HCT116 (cell line): ENCODE measurements at regions not wholly inside any gene's neighbourhood (a gene's known extent, or its start where the extent isn't known, plus 50 kb on each side); places are given as distances from the start of the nearest gene placed in this dataset.

ENCODE experiments used
- ATAC-seq: fragments of 200-7000 bp; cut with Tn5 transposase; 2 replicates; pipeline ENCODE4 v1.9.1; 2020; ENCODE audit warnings: mild to moderate bottlenecking, moderate library complexity
- BruUV-seq: library from RNA; stranded (reverse); fragments of 400-500 nt; replicated peaks from 2 replicates; lab custom pipeline; 2021; lab: Mats Ljungman, UMichigan
- CTCF ChIA-PET: fragments of 300-600 bp; sonication (Branson Sonifier 250); formaldehyde crosslinking; loops from one replicate; lab custom pipeline; 2021; ENCODE audit warnings: antibody characterized with exemption; lab: Charles Lee
- POLR2A ChIA-PET: fragments of 300-600, 350-600 bp; sonication (Branson Sonifier 250); formaldehyde crosslinking; loops from one replicate; lab custom pipeline; 2021; ENCODE audit warnings: antibody characterized with exemption; lab: Charles Lee
- RAD21 ChIA-PET, 2 experiments: fragments of 300-600 bp; sonication (Branson Sonifier 250); formaldehyde crosslinking; loops; one replicate each; lab custom pipeline; 2023; ENCODE audit warnings: low total read pairs in 2 of 2; ENCODE audit not compliant: uncharacterized antibody in 2 of 2, unreplicated experiment in 2 of 2, low non-redundant PET in 1 of 2; lab: Charles Lee
- DNase-seq: peaks from one replicate; pipeline ENCODE4 v3.0.0-alpha.2; 2010; ENCODE audit warnings: low read depth, low spot score
- H2AFZ ChIP-seq: fragments of 200-600 bp; shearing (Covaris generic), sonication (generic); 2 replicates; pipeline ENCODE4 v1.6.1; 2017; ENCODE audit warnings: low read depth, mixed run types, mixed read lengths, antibody characterized with exemption, low read length; ENCODE audit not compliant: poor library complexity, severe bottlenecking
- H3K27ac ChIP-seq: 2 replicates; pipeline ENCODE4 v1.5.1; 2012; ENCODE audit warnings: low read depth, low read length
- H3K27me3 ChIP-seq: fragments of 200-600 bp; sonication (generic); 2 replicates; pipeline ENCODE4 v1.6.1; 2016; ENCODE audit warnings: mixed run types, low read length, mixed read lengths; ENCODE audit not compliant: insufficient read depth
- H3K36me3 ChIP-seq, 2 experiments: fragments of 200-500 bp in 1 of 2; fragments of 200-600 bp in 1 of 2; sonication (Bioruptor generic) in 1 of 2; sonication (generic) in 1 of 2; 2 replicates each; pipeline versions ENCODE4 v1.5.1 to v1.6.1; 2014 to 2016; ENCODE audit warnings: low read length in 2 of 2, inconsistent platforms in 1 of 2, mixed read lengths in 1 of 2, mixed run types in 1 of 2; ENCODE audit not compliant: insufficient read depth in 2 of 2, control insufficient read depth in 1 of 2
- H3K4me1 ChIP-seq, 2 experiments: fragments of 200-600 bp in 1 of 2; sonication (generic) in 1 of 2; 2 replicates each; pipeline versions ENCODE4 v1.5.1 to v1.6.1; 2012 to 2017; ENCODE audit warnings: low read length in 2 of 2, inconsistent platforms in 1 of 2, mild to moderate bottlenecking in 1 of 2, mixed read lengths in 1 of 2, mixed run types in 1 of 2, moderate library complexity in 1 of 2; ENCODE audit not compliant: insufficient read depth in 2 of 2, control insufficient read depth in 1 of 2
- H3K4me2 ChIP-seq: fragments of 200-600 bp; sonication (generic); 2 replicates; pipeline ENCODE4 v1.6.1; 2017; ENCODE audit warnings: mixed run types, low read length, mixed read lengths
- H3K4me3 ChIP-seq, 2 experiments: fragments of 200-600 bp in 1 of 2; sonication (generic) in 1 of 2; replicated peaks in 1 of 2; 2 replicates each; pipeline ENCODE4 v1.5.1; 2011 to 2016; ENCODE audit warnings: low read length in 2 of 2, control low read depth in 1 of 2, low read depth in 1 of 2, mild to moderate bottlenecking in 1 of 2, mixed read lengths in 1 of 2, mixed run types in 1 of 2
- H3K79me2 ChIP-seq: fragments of 200-600 bp; sonication (generic); 2 replicates; pipeline ENCODE4 v1.6.1; 2017; ENCODE audit warnings: mild to moderate bottlenecking, mixed run types, low read length, moderate library complexity, mixed read lengths; ENCODE audit not compliant: insufficient read depth
- H3K9ac ChIP-seq: fragments of 200-600 bp; sonication (generic); 2 replicates; pipeline ENCODE4 v1.6.1; 2016; ENCODE audit warnings: low read length, mixed read lengths
- H3K9me2 ChIP-seq: fragments of 200-600 bp; sonication (generic), shearing (Covaris generic); 2 replicates; pipeline ENCODE4 v1.6.1; 2017; ENCODE audit warnings: mixed run types, mild to moderate bottlenecking, moderate library complexity; ENCODE audit not compliant: insufficient read depth
- H3K9me3 ChIP-seq, 2 experiments: fragments of 200-500 bp in 1 of 2; fragments of 200-600 bp in 1 of 2; sonication (Bioruptor generic) in 1 of 2; sonication (generic) in 1 of 2; 2 replicates each; pipeline ENCODE4 v1.6.1; 2014 to 2017; ENCODE audit warnings: low read length in 2 of 2, mixed read lengths in 2 of 2, inconsistent platforms in 1 of 2, low read depth in 1 of 2, mild to moderate bottlenecking in 1 of 2, mixed run types in 1 of 2, moderate library complexity in 1 of 2; ENCODE audit not compliant: control insufficient read depth in 1 of 2, insufficient read depth in 1 of 2
- H4K20me1 ChIP-seq: fragments of 200-600 bp; sonication (generic), shearing (Covaris generic); 2 replicates; pipeline ENCODE4 v1.6.1; 2017; ENCODE audit warnings: mixed run types, mild to moderate bottlenecking, moderate library complexity; ENCODE audit not compliant: insufficient read depth
- CBX3 ChIP-seq: IDR thresholded peaks from 2 replicates; pipeline ENCODE4 v1.6.1; 2012; ENCODE audit warnings: low read depth
- CEBPB ChIP-seq: IDR thresholded peaks from 2 replicates; pipeline ENCODE4 v1.6.1; 2012; ENCODE audit warnings: low read depth
- EGR1 ChIP-seq: IDR thresholded peaks from 2 replicates; pipeline ENCODE4 v1.6.1; 2012; ENCODE audit warnings: low read depth
- EZH2 ChIP-seq: fragments of 200-600 bp; sonication (generic); IDR thresholded peaks from 2 replicates; pipeline ENCODE4 v1.6.1; 2017; ENCODE audit warnings: antibody characterized with exemption, mixed run types
- EZH2phosphoT487 ChIP-seq: fragments of 200-600 bp; IDR thresholded peaks from 2 replicates; pipeline ENCODE4 v1.6.1; 2018; ENCODE audit warnings: antibody characterized with exemption, borderline replicate concordance
- FOSL1 ChIP-seq: IDR thresholded peaks from 2 replicates; pipeline ENCODE4 v1.6.1; 2012; ENCODE audit warnings: low read depth
- JUND ChIP-seq: IDR thresholded peaks from 2 replicates; pipeline ENCODE4 v1.6.1; 2012
- POLR2A ChIP-seq: IDR thresholded peaks from 2 replicates; pipeline ENCODE4 v1.7.0; 2011; ENCODE audit warnings: borderline replicate concordance; ENCODE audit not compliant: insufficient read depth, insufficient read length; ENCODE audit errors: extremely low read depth
- POLR2AphosphoS5 ChIP-seq: IDR thresholded peaks from 2 replicates; pipeline ENCODE4 v1.6.1; 2011; ENCODE audit warnings: mild to moderate bottlenecking, low read depth, low read length, moderate library complexity
- RAD21 ChIP-seq: IDR thresholded peaks from 2 replicates; pipeline ENCODE4 v1.6.1; 2012; ENCODE audit warnings: low read depth, mild to moderate bottlenecking
- SP1 ChIP-seq: IDR thresholded peaks from 2 replicates; pipeline ENCODE4 v1.6.1; 2012; ENCODE audit warnings: low read depth
- SRF ChIP-seq: IDR thresholded peaks from 2 replicates; pipeline ENCODE4 v1.6.1; 2012; ENCODE audit warnings: low read depth
- YY1 ChIP-seq: IDR thresholded peaks from 2 replicates; pipeline ENCODE4 v1.6.1; 2011; ENCODE audit warnings: low read length, low read depth, moderate library complexity, mild to moderate bottlenecking; ENCODE audit not compliant: insufficient replicate concordance; ENCODE audit errors: extremely low read depth
- intact Hi-C: fragments of 100-400 bp; cut with micrococcal nuclease; formaldehyde crosslinking; loops from 2 replicates; pipeline ENCODE4 v1.10.0; 2022
- TF ChIP-seq, protein P1 (sequence below): IDR thresholded peaks from 2 replicates; pipeline ENCODE4 v1.6.1; 2012; ENCODE audit warnings: low read depth
- TF ChIP-seq, protein P2 (sequence below): IDR thresholded peaks from 2 replicates; pipeline ENCODE4 v1.6.1; 2011; ENCODE audit warnings: mild to moderate bottlenecking, low read length, moderate library complexity; ENCODE audit not compliant: insufficient replicate concordance; ENCODE audit errors: extremely low read depth

GRCh38 chr2:215811003-215811402 lies 202.3 kb downstream of the MREG start:
- H3K9me2 ChIP-seq: no peaks in the 10 kb centered on the region
- BruUV-seq: no TSS peak
- ATAC-seq: no peak
- CTCF ChIA-PET: no interaction called here
- TF ChIP-seq FOSL1 (no peak), CEBPB (no peak), EZH2 (no peak), EZH2phosphoT487 (no peak), YY1 (no peak), SP1 (no peak), JUND (no peak), RAD21 (no peak), SRF (no peak), POLR2A (no peak), CBX3 (no peak), POLR2AphosphoS5 (no peak), EGR1 (no peak)
- TF ChIP-seq, protein P1, sequence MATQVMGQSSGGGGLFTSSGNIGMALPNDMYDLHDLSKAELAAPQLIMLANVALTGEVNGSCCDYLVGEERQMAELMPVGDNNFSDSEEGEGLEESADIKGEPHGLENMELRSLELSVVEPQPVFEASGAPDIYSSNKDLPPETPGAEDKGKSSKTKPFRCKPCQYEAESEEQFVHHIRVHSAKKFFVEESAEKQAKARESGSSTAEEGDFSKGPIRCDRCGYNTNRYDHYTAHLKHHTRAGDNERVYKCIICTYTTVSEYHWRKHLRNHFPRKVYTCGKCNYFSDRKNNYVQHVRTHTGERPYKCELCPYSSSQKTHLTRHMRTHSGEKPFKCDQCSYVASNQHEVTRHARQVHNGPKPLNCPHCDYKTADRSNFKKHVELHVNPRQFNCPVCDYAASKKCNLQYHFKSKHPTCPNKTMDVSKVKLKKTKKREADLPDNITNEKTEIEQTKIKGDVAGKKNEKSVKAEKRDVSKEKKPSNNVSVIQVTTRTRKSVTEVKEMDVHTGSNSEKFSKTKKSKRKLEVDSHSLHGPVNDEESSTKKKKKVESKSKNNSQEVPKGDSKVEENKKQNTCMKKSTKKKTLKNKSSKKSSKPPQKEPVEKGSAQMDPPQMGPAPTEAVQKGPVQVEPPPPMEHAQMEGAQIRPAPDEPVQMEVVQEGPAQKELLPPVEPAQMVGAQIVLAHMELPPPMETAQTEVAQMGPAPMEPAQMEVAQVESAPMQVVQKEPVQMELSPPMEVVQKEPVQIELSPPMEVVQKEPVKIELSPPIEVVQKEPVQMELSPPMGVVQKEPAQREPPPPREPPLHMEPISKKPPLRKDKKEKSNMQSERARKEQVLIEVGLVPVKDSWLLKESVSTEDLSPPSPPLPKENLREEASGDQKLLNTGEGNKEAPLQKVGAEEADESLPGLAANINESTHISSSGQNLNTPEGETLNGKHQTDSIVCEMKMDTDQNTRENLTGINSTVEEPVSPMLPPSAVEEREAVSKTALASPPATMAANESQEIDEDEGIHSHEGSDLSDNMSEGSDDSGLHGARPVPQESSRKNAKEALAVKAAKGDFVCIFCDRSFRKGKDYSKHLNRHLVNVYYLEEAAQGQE: no peak
- TF ChIP-seq, protein P2, sequence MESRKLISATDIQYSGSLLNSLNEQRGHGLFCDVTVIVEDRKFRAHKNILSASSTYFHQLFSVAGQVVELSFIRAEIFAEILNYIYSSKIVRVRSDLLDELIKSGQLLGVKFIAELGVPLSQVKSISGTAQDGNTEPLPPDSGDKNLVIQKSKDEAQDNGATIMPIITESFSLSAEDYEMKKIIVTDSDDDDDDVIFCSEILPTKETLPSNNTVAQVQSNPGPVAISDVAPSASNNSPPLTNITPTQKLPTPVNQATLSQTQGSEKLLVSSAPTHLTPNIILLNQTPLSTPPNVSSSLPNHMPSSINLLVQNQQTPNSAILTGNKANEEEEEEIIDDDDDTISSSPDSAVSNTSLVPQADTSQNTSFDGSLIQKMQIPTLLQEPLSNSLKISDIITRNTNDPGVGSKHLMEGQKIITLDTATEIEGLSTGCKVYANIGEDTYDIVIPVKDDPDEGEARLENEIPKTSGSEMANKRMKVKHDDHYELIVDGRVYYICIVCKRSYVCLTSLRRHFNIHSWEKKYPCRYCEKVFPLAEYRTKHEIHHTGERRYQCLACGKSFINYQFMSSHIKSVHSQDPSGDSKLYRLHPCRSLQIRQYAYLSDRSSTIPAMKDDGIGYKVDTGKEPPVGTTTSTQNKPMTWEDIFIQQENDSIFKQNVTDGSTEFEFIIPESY: no peak
- TF ChIP-seq, all 23 proteins: peak for 0
- H3K4me3 ChIP-seq: no peak overlapping the region
- no peaks in the 10 kb centered on the region for H3K9me3 ChIP-seq
- DNase-seq: no peak
- no peak overlapping the region for H3K4me2 ChIP-seq
- intact Hi-C loops: no loop called here
- no peak overlapping the region for H2AFZ ChIP-seq
- no peak overlapping the region for H3K9ac ChIP-seq
- H3K4me1 ChIP-seq: no peaks in the 10 kb centered on the region
- H3K27me3 ChIP-seq: no peaks in the 10 kb centered on the region
- no peak overlapping the region for H3K27ac ChIP-seq
- H3K36me3 ChIP-seq: no peaks in the 10 kb centered on the region
- H4K20me1 ChIP-seq: no peaks in the 10 kb centered on the region
- ChIA-PET RAD21 (no interaction called here), POLR2A (no interaction called here)
- H3K79me2 ChIP-seq: no peaks in the 10 kb centered on the region
